Upper lobe of left lung (tissue), 6 donors: ENCODE measurements at regions not wholly inside any gene's neighbourhood (a gene's known extent, or its start where the extent isn't known, plus 50 kb on each side); places are given as distances from the start of the nearest gene placed in this dataset.

ENCODE experiments used
- ATAC-seq, 2 donors: fragments of 200-7000 bp; cut with Tn5 transposase; one replicate each; pipeline ENCODE4 v1.9.1; 2022; ENCODE audit warnings: mild to moderate bottlenecking in 2 of 2, moderate library complexity in 2 of 2; ENCODE audit not compliant: low FRiP score in 2 of 2
- DNase-seq, 2 donors: peaks; one replicate each; pipeline ENCODE4 v3.0.0-alpha.2; 2019 to 2020
- H3K27ac ChIP-seq, 4 donors: fragments of 200-600 bp; sonication (generic); one replicate each; pipeline ENCODE4 v1.5.1; 2016 to 2019
- H3K27me3 ChIP-seq, 4 donors: fragments of 200-600 bp; sonication (generic); one replicate each; pipeline ENCODE4 v1.5.1; 2017 to 2019
- H3K36me3 ChIP-seq, 4 donors: fragments of 200-600 bp; sonication (generic); one replicate each; pipeline ENCODE4 v1.5.1; 2016 to 2019
- H3K4me1 ChIP-seq, 4 donors: fragments of 200-600 bp; sonication (generic); one replicate each; pipeline ENCODE4 v1.5.1; 2018 to 2019
- H3K4me3 ChIP-seq, 4 donors: fragments of 200-600 bp; sonication (generic); one replicate each; pipeline ENCODE4 v1.5.1; 2017 to 2019; ENCODE audit warnings: mild to moderate bottlenecking in 2 of 4, moderate library complexity in 1 of 4
- H3K9me3 ChIP-seq, 4 donors: fragments of 200-600 bp; sonication (generic); one replicate each; pipeline ENCODE4 v1.5.1; 2018 to 2019
- EP300 ChIP-seq, 4 donors: sonication (generic); formaldehyde crosslinking; IDR thresholded peaks; one replicate each; pipeline ENCODE4 v1.5.1; 2017; ENCODE audit warnings: antibody characterized with exemption in 4 of 4, control low read depth in 2 of 4
- POLR2A ChIP-seq, 4 donors: fragments of 450-650 bp; IDR thresholded peaks; one replicate each; pipeline ENCODE4 v1.5.1; 2016 to 2017; ENCODE audit warnings: antibody characterized with exemption in 4 of 4, mild to moderate bottlenecking in 2 of 4
- POLR2AphosphoS5 ChIP-seq, 2 donors: sonication (generic); formaldehyde crosslinking; IDR thresholded peaks; one replicate each; pipeline ENCODE4 v1.5.1; 2017; ENCODE audit warnings: antibody characterized with exemption in 2 of 2
- WGBS, 2 donors: methylation state at CpG; one replicate each; pipeline ENCODE4 v1.1.5; 2017 to 2018; 5-methylcytosine and 5-hydroxymethylcytosine counted together
- TF ChIP-seq, protein P1 (sequence below), 6 experiments: fragments of 450-650 bp in 4 of 6; fragments of 200-600 bp in 2 of 6; sonication (generic) in 2 of 6; IDR thresholded peaks; one replicate each; pipeline ENCODE4 v1.5.1; 2016 to 2019; ENCODE audit warnings: antibody characterized with exemption in 6 of 6
- donor health status: DM: no; HTN: no; CAD: no; lungs with moderate emphysema.
- donor health status: DM: no; HTN: yes; CAD: no; lungs with severe emphysema.

DNA sequence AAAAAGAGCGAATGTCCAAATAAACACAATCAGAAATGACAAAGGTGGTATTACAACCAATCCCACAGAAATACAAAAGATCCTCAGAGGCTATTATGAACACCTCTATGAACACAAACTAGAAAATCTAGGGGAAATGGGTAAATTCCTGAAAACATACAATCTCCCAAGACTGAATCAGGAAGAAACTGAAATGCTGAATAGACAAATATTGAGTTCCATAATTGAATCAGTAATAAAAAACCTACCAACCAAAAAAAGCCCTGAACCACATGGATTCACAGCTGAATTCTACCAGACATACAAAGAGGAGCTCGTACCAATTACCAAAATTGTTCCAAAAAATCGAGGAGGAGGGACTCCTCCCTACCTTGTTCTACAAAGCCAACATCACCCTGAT lies 56.1 kb upstream of the ZNF800 start:
- Histone ChIP-seq H3K27me3 (no peaks in the 10 kb centered on the region), H3K9me3 (peaks cover 9 to 18% (median 15%) of the 10 kb centered on the region in 4 donors), H3K4me1 (no peaks in the 10 kb centered on the region), H3K4me3 (no peak overlapping the region), H3K27ac (no peak overlapping the region), H3K36me3 (no peaks in the 10 kb centered on the region)
- WGBS, 2 donors = 58 to 67% methylated on average over 3 of the region's 3 CpGs
- ATAC-seq = no peak
- TF ChIP-seq EP300 (IDR thresholded peaks at IDR 0.05) (no peak), POLR2AphosphoS5 (IDR thresholded peaks at IDR 0.05) (no peak), POLR2A (IDR thresholded peaks at IDR 0.05) (no peak)
- TF ChIP-seq, protein P1, sequence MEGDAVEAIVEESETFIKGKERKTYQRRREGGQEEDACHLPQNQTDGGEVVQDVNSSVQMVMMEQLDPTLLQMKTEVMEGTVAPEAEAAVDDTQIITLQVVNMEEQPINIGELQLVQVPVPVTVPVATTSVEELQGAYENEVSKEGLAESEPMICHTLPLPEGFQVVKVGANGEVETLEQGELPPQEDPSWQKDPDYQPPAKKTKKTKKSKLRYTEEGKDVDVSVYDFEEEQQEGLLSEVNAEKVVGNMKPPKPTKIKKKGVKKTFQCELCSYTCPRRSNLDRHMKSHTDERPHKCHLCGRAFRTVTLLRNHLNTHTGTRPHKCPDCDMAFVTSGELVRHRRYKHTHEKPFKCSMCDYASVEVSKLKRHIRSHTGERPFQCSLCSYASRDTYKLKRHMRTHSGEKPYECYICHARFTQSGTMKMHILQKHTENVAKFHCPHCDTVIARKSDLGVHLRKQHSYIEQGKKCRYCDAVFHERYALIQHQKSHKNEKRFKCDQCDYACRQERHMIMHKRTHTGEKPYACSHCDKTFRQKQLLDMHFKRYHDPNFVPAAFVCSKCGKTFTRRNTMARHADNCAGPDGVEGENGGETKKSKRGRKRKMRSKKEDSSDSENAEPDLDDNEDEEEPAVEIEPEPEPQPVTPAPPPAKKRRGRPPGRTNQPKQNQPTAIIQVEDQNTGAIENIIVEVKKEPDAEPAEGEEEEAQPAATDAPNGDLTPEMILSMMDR (IDR thresholded peaks at IDR 0.05) = no peak
- DNase-seq = no peak

DNA sequence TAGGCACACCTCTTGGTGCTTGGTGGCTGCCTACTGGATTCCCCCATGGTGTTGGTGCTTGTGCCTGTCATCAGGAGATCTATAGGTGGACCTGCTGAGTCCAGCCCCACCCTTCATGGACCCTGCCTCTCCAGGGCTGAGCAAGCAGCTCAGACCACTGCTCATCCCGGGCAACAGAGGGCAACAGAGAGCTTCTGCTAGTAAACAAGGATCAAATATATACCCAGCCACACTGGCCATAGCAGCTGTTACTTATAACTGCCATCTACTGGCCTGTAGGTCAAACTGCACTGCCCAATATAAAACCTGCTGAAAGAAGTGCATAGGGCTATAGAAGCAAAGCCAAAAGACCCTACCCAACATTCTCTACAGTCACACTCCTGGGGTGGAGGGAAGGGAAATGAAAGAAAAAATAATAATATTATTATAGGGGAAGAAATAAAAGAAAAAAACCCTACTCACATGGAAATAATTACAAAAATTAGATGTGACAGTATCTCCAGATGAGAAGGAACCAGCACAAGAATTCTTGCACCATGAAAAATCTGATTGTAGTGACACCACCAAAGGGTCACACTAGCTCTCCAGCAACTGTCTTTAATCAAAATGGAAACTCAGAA lies 54.9 kb upstream of the ZNF800 start:
- Histone ChIP-seq H3K27me3 (no peaks in the 10 kb centered on the region), H3K4me3 (no peak overlapping the region), H3K9me3 (peaks cover 9 to 18% (median 15%) of the 10 kb centered on the region in 4 donors), H3K27ac (no peak overlapping the region), H3K36me3 (no peaks in the 10 kb centered on the region), H3K4me1 (no peaks in the 10 kb centered on the region)
- WGBS, 2 donors = 0% methylated on average over 1 of the region's 1 CpG
- DNase-seq (no peak), ATAC-seq (peak in 1 of 2 donors; percentile 66)
- no peak for TF ChIP-seq POLR2A (IDR thresholded peaks at IDR 0.05)
- TF ChIP-seq, protein P1 (IDR thresholded peaks at IDR 0.05) = peak; percentile 30 to 58 (median 48)

DNA sequence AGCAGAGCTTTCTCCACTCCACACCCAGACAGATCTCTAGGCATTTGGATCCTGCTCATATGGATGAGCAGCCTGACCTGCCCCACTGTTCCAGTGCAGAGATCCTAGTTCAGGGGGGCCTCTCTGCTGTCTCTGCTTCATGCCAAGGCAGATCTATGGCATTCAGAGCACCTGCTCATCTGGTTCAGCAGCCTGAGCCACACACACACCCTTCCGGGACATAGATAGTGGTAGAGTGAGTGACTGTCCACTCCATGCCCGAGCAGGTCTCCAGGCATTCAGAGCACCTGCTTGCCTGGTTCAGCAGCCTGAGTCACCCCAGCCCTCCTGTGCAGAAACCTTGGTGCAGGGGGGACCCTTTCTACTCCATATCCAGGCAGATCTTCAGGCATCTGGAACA lies 54.3 kb upstream of the ZNF800 start:
- DNase-seq = no peak
- ATAC-seq = no peak
- Histone ChIP-seq H3K27me3 (no peaks in the 10 kb centered on the region), H3K9me3 (peaks cover 9 to 18% (median 15%) of the 10 kb centered on the region in 4 donors), H3K27ac (no peak overlapping the region), H3K4me1 (no peaks in the 10 kb centered on the region), H3K4me3 (no peak overlapping the region), H3K36me3 (no peaks in the 10 kb centered on the region)
- WGBS, 2 donors = 86% methylated on average over 2 of the region's 2 CpGs; no CpG with 5 or more reads in 1 of the 2 donors
- TF ChIP-seq POLR2AphosphoS5 (IDR thresholded peaks at IDR 0.05) (no peak), EP300 (IDR thresholded peaks at IDR 0.05) (no peak), POLR2A (IDR thresholded peaks at IDR 0.05) (no peak)
- TF ChIP-seq, protein P1 (IDR thresholded peaks at IDR 0.05) = no peak
